ENCODE measurements at regions not wholly inside any gene's neighbourhood (a gene's known extent, or its start where the extent isn't known, plus 50 kb on each side); places are given as distances from the start of the nearest gene placed in this dataset.
"Not testable (repeated sequence)": the region's sequence is repeated elsewhere in the genome, so short reads cannot be mapped to it uniquely, and the experiment has no call there.

- H3K9me3 ChIP-seq (ENCODE audit: control insufficient read depth in 1 of 2, low read length in 2 of 2); H3K4me1 ChIP-seq (ENCODE audit: control insufficient read depth in 1 of 2, insufficient read depth in 2 of 2, low read length in 2 of 2); H3K36me3 ChIP-seq (ENCODE audit: control insufficient read depth in 1 of 2, insufficient read depth in 2 of 2, low read length in 2 of 2); H3K27ac ChIP-seq (ENCODE audit: low read depth, low read length); H3K27me3 ChIP-seq (ENCODE audit: control insufficient read depth in 1 of 2, insufficient read depth in 2 of 2, low read length in 2 of 2); H3K4me3 ChIP-seq (ENCODE audit: low read depth in 1 of 2, low read length in 2 of 2); H3K9ac ChIP-seq (ENCODE audit: low read depth in 1 of 2, low read length in 2 of 2): not testable (repeated sequence)
Measured at GRCh38 chr3:191993952-191994351, 533.0 kb downstream of the PYDC2 start.

GRCh38 chr3:191997093-191997492, 536.1 kb downstream of the PYDC2 start:
- Histone ChIP-seq H3K9me3 (ENCODE audit: control insufficient read depth in 1 of 2, low read length in 2 of 2) (no peaks in the 10 kb centered on the region), H3K27me3 (ENCODE audit: control insufficient read depth in 1 of 2, insufficient read depth in 2 of 2, low read length in 2 of 2) (no peaks in the 10 kb centered on the region), H3K4me3 (ENCODE audit: low read depth in 1 of 2, low read length in 2 of 2) (no peak overlapping the region), H3K9ac (ENCODE audit: low read depth in 1 of 2, low read length in 2 of 2) (no peak overlapping the region), H3K36me3 (ENCODE audit: control insufficient read depth in 1 of 2, insufficient read depth in 2 of 2, low read length in 2 of 2) (no peaks in the 10 kb centered on the region), H3K4me1 (ENCODE audit: control insufficient read depth in 1 of 2, insufficient read depth in 2 of 2, low read length in 2 of 2) (no peaks in the 10 kb centered on the region), H3K27ac (ENCODE audit: low read depth, low read length) (no peak overlapping the region)

GRCh38 chr3:191997579-191998268, 536.8 kb downstream of the PYDC2 start:
- no peaks in the 10 kb centered on the region for H3K36me3 ChIP-seq (ENCODE audit: control insufficient read depth in 1 of 2, insufficient read depth in 2 of 2, low read length in 2 of 2)
- no peaks in the 10 kb centered on the region for H3K27me3 ChIP-seq (ENCODE audit: control insufficient read depth in 1 of 2, insufficient read depth in 2 of 2, low read length in 2 of 2)
- H3K9ac ChIP-seq (ENCODE audit: low read depth in 1 of 2, low read length in 2 of 2), result no peak overlapping the region
- H3K4me3 ChIP-seq (ENCODE audit: low read depth in 1 of 2, low read length in 2 of 2), result no peak overlapping the region
- H3K27ac ChIP-seq (ENCODE audit: low read depth, low read length), result no peak overlapping the region
- no peaks in the 10 kb centered on the region for H3K4me1 ChIP-seq (ENCODE audit: control insufficient read depth in 1 of 2, insufficient read depth in 2 of 2, low read length in 2 of 2)
- no peaks in the 10 kb centered on the region for H3K9me3 ChIP-seq (ENCODE audit: control insufficient read depth in 1 of 2, low read length in 2 of 2)

- no peaks in the 10 kb centered on the region for H3K4me1 ChIP-seq (ENCODE audit: control insufficient read depth in 1 of 2, insufficient read depth in 2 of 2, low read length in 2 of 2)
- H3K27me3 ChIP-seq (ENCODE audit: control insufficient read depth in 1 of 2, insufficient read depth in 2 of 2, low read length in 2 of 2), result no peaks in the 10 kb centered on the region
- no peak overlapping the region for H3K4me3 ChIP-seq (ENCODE audit: low read depth in 1 of 2, low read length in 2 of 2)
- H3K36me3 ChIP-seq (ENCODE audit: control insufficient read depth in 1 of 2, insufficient read depth in 2 of 2, low read length in 2 of 2), result no peaks in the 10 kb centered on the region
- H3K27ac ChIP-seq (ENCODE audit: low read depth, low read length), result no peak overlapping the region
- H3K9me3 ChIP-seq (ENCODE audit: control insufficient read depth in 1 of 2, low read length in 2 of 2), result no peaks in the 10 kb centered on the region
- no peak overlapping the region for H3K9ac ChIP-seq (ENCODE audit: low read depth in 1 of 2, low read length in 2 of 2)
Measured at GRCh38 chr3:192001218-192001617, 540.3 kb downstream of the PYDC2 start.

GRCh38 chr3:192005989-192006388, 545.0 kb downstream of the PYDC2 start:
- no peaks in the 10 kb centered on the region for H3K36me3 ChIP-seq (ENCODE audit: control insufficient read depth in 1 of 2, insufficient read depth in 2 of 2, low read length in 2 of 2)
- no peak overlapping the region for H3K4me3 ChIP-seq (ENCODE audit: low read depth in 1 of 2, low read length in 2 of 2)
- H3K9ac ChIP-seq (ENCODE audit: low read depth in 1 of 2, low read length in 2 of 2), result no peak overlapping the region
- H3K9me3 ChIP-seq (ENCODE audit: control insufficient read depth in 1 of 2, low read length in 2 of 2), result no peaks in the 10 kb centered on the region
- no peaks in the 10 kb centered on the region for H3K27me3 ChIP-seq (ENCODE audit: control insufficient read depth in 1 of 2, insufficient read depth in 2 of 2, low read length in 2 of 2)
- no peaks in the 10 kb centered on the region for H3K4me1 ChIP-seq (ENCODE audit: control insufficient read depth in 1 of 2, insufficient read depth in 2 of 2, low read length in 2 of 2)
- H3K27ac ChIP-seq (ENCODE audit: low read depth, low read length), result no peak overlapping the region

- Histone ChIP-seq H3K36me3 (ENCODE audit: control insufficient read depth in 1 of 2, insufficient read depth in 2 of 2, low read length in 2 of 2) (no peaks in the 10 kb centered on the region), H3K9ac (ENCODE audit: low read depth in 1 of 2, low read length in 2 of 2) (no peak overlapping the region), H3K4me1 (ENCODE audit: control insufficient read depth in 1 of 2, insufficient read depth in 2 of 2, low read length in 2 of 2) (no peaks in the 10 kb centered on the region), H3K27me3 (ENCODE audit: control insufficient read depth in 1 of 2, insufficient read depth in 2 of 2, low read length in 2 of 2) (no peaks in the 10 kb centered on the region), H3K27ac (ENCODE audit: low read depth, low read length) (no peak overlapping the region), H3K9me3 (ENCODE audit: control insufficient read depth in 1 of 2, low read length in 2 of 2) (no peaks in the 10 kb centered on the region), H3K4me3 (ENCODE audit: low read depth in 1 of 2, low read length in 2 of 2) (no peak overlapping the region)
Measured at GRCh38 chr3:192009903-192010302, 548.9 kb downstream of the PYDC2 start.

- no peak overlapping the region for H3K9ac ChIP-seq (ENCODE audit: low read depth in 1 of 2, low read length in 2 of 2)
- H3K36me3 ChIP-seq (ENCODE audit: control insufficient read depth in 1 of 2, insufficient read depth in 2 of 2, low read length in 2 of 2), result no peaks in the 10 kb centered on the region
- H3K4me1 ChIP-seq (ENCODE audit: control insufficient read depth in 1 of 2, insufficient read depth in 2 of 2, low read length in 2 of 2), result no peaks in the 10 kb centered on the region
- H3K4me3 ChIP-seq (ENCODE audit: low read depth in 1 of 2, low read length in 2 of 2), result no peak overlapping the region
- no peak overlapping the region for H3K27ac ChIP-seq (ENCODE audit: low read depth, low read length)
- no peaks in the 10 kb centered on the region for H3K9me3 ChIP-seq (ENCODE audit: control insufficient read depth in 1 of 2, low read length in 2 of 2)
- H3K27me3 ChIP-seq (ENCODE audit: control insufficient read depth in 1 of 2, insufficient read depth in 2 of 2, low read length in 2 of 2), result no peaks in the 10 kb centered on the region
Measured at GRCh38 chr3:192010490-192010889, 549.5 kb downstream of the PYDC2 start.

GRCh38 chr3:192011137-192011536, 550.2 kb downstream of the PYDC2 start:
- H3K4me1 ChIP-seq (ENCODE audit: control insufficient read depth in 1 of 2, insufficient read depth in 2 of 2, low read length in 2 of 2), result no peaks in the 10 kb centered on the region
- H3K36me3 ChIP-seq (ENCODE audit: control insufficient read depth in 1 of 2, insufficient read depth in 2 of 2, low read length in 2 of 2), result no peaks in the 10 kb centered on the region
- H3K27me3 ChIP-seq (ENCODE audit: control insufficient read depth in 1 of 2, insufficient read depth in 2 of 2, low read length in 2 of 2), result no peaks in the 10 kb centered on the region
- H3K4me3 ChIP-seq (ENCODE audit: low read depth in 1 of 2, low read length in 2 of 2), result no peak overlapping the region
- H3K9me3 ChIP-seq (ENCODE audit: control insufficient read depth in 1 of 2, low read length in 2 of 2), result no peaks in the 10 kb centered on the region
- H3K9ac ChIP-seq (ENCODE audit: low read depth in 1 of 2, low read length in 2 of 2), result no peak overlapping the region
- H3K27ac ChIP-seq (ENCODE audit: low read depth, low read length), result no peak overlapping the region

GRCh38 chr3:192013110-192013509, 552.1 kb downstream of the PYDC2 start:
- no peak overlapping the region for H3K4me3 ChIP-seq (ENCODE audit: low read depth in 1 of 2, low read length in 2 of 2)
- no peaks in the 10 kb centered on the region for H3K9me3 ChIP-seq (ENCODE audit: control insufficient read depth in 1 of 2, low read length in 2 of 2)
- H3K4me1 ChIP-seq (ENCODE audit: control insufficient read depth in 1 of 2, insufficient read depth in 2 of 2, low read length in 2 of 2), result no peaks in the 10 kb centered on the region
- no peak overlapping the region for H3K9ac ChIP-seq (ENCODE audit: low read depth in 1 of 2, low read length in 2 of 2)
- H3K27ac ChIP-seq (ENCODE audit: low read depth, low read length), result no peak overlapping the region
- no peaks in the 10 kb centered on the region for H3K27me3 ChIP-seq (ENCODE audit: control insufficient read depth in 1 of 2, insufficient read depth in 2 of 2, low read length in 2 of 2)
- no peaks in the 10 kb centered on the region for H3K36me3 ChIP-seq (ENCODE audit: control insufficient read depth in 1 of 2, insufficient read depth in 2 of 2, low read length in 2 of 2)

- Histone ChIP-seq H3K27me3 (ENCODE audit: control insufficient read depth in 1 of 2, insufficient read depth in 2 of 2, low read length in 2 of 2) (no peaks in the 10 kb centered on the region), H3K9me3 (ENCODE audit: control insufficient read depth in 1 of 2, low read length in 2 of 2) (no peaks in the 10 kb centered on the region), H3K27ac (ENCODE audit: low read depth, low read length) (no peak overlapping the region), H3K36me3 (ENCODE audit: control insufficient read depth in 1 of 2, insufficient read depth in 2 of 2, low read length in 2 of 2) (no peaks in the 10 kb centered on the region), H3K4me1 (ENCODE audit: control insufficient read depth in 1 of 2, insufficient read depth in 2 of 2, low read length in 2 of 2) (no peaks in the 10 kb centered on the region), H3K4me3 (ENCODE audit: low read depth in 1 of 2, low read length in 2 of 2) (no peak overlapping the region), H3K9ac (ENCODE audit: low read depth in 1 of 2, low read length in 2 of 2) (no peak overlapping the region)
Measured at GRCh38 chr3:192022412-192022811, 561.4 kb downstream of the PYDC2 start.

- no peaks in the 10 kb centered on the region for H3K36me3 ChIP-seq (ENCODE audit: control insufficient read depth in 1 of 2, insufficient read depth in 2 of 2, low read length in 2 of 2)
- H3K27ac ChIP-seq (ENCODE audit: low read depth, low read length), result no peak overlapping the region
- no peaks in the 10 kb centered on the region for H3K4me1 ChIP-seq (ENCODE audit: control insufficient read depth in 1 of 2, insufficient read depth in 2 of 2, low read length in 2 of 2)
- no peak overlapping the region for H3K9ac ChIP-seq (ENCODE audit: low read depth in 1 of 2, low read length in 2 of 2)
- H3K4me3 ChIP-seq (ENCODE audit: low read depth in 1 of 2, low read length in 2 of 2), result no peak overlapping the region
- H3K9me3 ChIP-seq (ENCODE audit: control insufficient read depth in 1 of 2, low read length in 2 of 2), result no peaks in the 10 kb centered on the region
- no peaks in the 10 kb centered on the region for H3K27me3 ChIP-seq (ENCODE audit: control insufficient read depth in 1 of 2, insufficient read depth in 2 of 2, low read length in 2 of 2)
Measured at GRCh38 chr3:192024751-192025150, 563.8 kb downstream of the PYDC2 start.

Data from duodenal mucosa (tissue), 2 donors.